Ectodermal cell (in vitro differentiated cells): ENCODE measurements at regions not wholly inside any gene's neighbourhood (a gene's known extent, or its start where the extent isn't known, plus 50 kb on each side); places are given as distances from the start of the nearest gene placed in this dataset.
"Not testable (repeated sequence)": the region's sequence is repeated elsewhere in the genome, so short reads cannot be mapped to it uniquely, and the experiment has no call there.

Experiments
- H3K27ac ChIP-seq: 2 replicates; pipeline ENCODE4 v1.7.0; 2013; ENCODE audit warnings: mild to moderate bottlenecking, low read depth, low read length; ENCODE audit not compliant: insufficient read depth, poor library complexity, severe bottlenecking
- H3K27me3 ChIP-seq: 2 replicates; pipeline ENCODE4 v1.7.0; 2013; ENCODE audit warnings: mild to moderate bottlenecking, low read length; ENCODE audit not compliant: insufficient read depth, control insufficient read depth, poor library complexity, severe bottlenecking
- H3K36me3 ChIP-seq: one replicate; pipeline ENCODE4 v1.7.0; 2013; ENCODE audit warnings: low read length; ENCODE audit not compliant: control insufficient read depth, insufficient read depth
- H3K4me1 ChIP-seq: one replicate; pipeline ENCODE4 v1.7.0; 2013; ENCODE audit warnings: low read length; ENCODE audit not compliant: control insufficient read depth, insufficient read depth
- H3K4me3 ChIP-seq: 2 replicates; pipeline ENCODE4 v1.7.0; 2013; ENCODE audit warnings: low read depth, low read length, control low read depth; ENCODE audit not compliant: insufficient read depth
- H3K9me3 ChIP-seq: 2 replicates; pipeline ENCODE4 v1.7.0; 2013; ENCODE audit warnings: mild to moderate bottlenecking, low read length, moderate library complexity; ENCODE audit not compliant: control insufficient read depth
- WGBS, 2 experiments: methylation state at CpG; one replicate each; pipeline ENCODE4 v1.1.7; 2013; ENCODE audit warnings: missing lambda C conversion rate in 2 of 2; 5-methylcytosine and 5-hydroxymethylcytosine counted together

GRCh38 chr4:86413426-86413825 lies 53.6 kb upstream of the MAPK10 start:
- not testable (repeated sequence) for H3K4me3 ChIP-seq, H3K9me3 ChIP-seq, H3K4me1 ChIP-seq, H3K27me3 ChIP-seq, H3K36me3 ChIP-seq, H3K27ac ChIP-seq
- WGBS, 2 experiments, result 76 to 77% methylated on average over 5 of the region's 5 CpGs

DNA sequence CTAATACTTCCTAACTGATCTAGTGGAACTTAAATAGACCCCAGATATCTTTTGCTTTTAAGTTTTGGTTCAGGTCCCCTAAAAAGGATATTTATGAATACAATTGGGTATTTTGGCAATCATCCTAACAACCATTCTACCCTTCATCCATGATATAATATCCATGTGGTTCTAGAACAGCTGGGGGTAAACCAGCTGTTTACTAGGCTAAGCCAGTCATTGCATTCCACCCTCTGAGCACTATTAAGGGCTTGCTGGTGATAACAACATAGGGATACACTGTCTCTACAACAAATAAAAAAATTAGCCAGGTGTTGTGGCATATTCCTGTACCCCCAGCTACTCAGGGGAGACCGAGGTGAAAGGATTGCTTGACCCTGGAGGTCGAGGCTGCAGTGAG lies 54.8 kb upstream of the MAPK10 start:
- no peaks in the 10 kb centered on the region for H3K9me3 ChIP-seq
- no peak overlapping the region for H3K4me3 ChIP-seq
- H3K4me1 ChIP-seq, result no peaks in the 10 kb centered on the region
- no peaks in the 10 kb centered on the region for H3K27me3 ChIP-seq
- no peaks in the 10 kb centered on the region for H3K36me3 ChIP-seq
- 88 to 98% methylated on average over 2 of the region's 2 CpGs for WGBS, 2 experiments
- H3K27ac ChIP-seq, result no peak overlapping the region

- no peaks in the 10 kb centered on the region for H3K9me3 ChIP-seq
- H3K4me3 ChIP-seq, result no peak overlapping the region
- 92 to 95% methylated on average over 3 of the region's 3 CpGs for WGBS, 2 experiments
- no peaks in the 10 kb centered on the region for H3K4me1 ChIP-seq
- no peaks in the 10 kb centered on the region for H3K36me3 ChIP-seq
- H3K27me3 ChIP-seq, result no peaks in the 10 kb centered on the region
- H3K27ac ChIP-seq, result no peak overlapping the region
Observed at GRCh38 chr4:86416081-86416480, 56.2 kb upstream of the MAPK10 start.

- Histone ChIP-seq H3K27me3 (no peaks in the 10 kb centered on the region), H3K9me3 (no peaks in the 10 kb centered on the region), H3K27ac (no peak overlapping the region), H3K36me3 (no peaks in the 10 kb centered on the region), H3K4me3 (no peak overlapping the region), H3K4me1 (no peaks in the 10 kb centered on the region)
- 93 to 94% methylated on average over 6 of the region's 6 CpGs for WGBS, 2 experiments
Observed at GRCh38 chr4:86421461-86421860, 61.6 kb upstream of the MAPK10 start.

DNA sequence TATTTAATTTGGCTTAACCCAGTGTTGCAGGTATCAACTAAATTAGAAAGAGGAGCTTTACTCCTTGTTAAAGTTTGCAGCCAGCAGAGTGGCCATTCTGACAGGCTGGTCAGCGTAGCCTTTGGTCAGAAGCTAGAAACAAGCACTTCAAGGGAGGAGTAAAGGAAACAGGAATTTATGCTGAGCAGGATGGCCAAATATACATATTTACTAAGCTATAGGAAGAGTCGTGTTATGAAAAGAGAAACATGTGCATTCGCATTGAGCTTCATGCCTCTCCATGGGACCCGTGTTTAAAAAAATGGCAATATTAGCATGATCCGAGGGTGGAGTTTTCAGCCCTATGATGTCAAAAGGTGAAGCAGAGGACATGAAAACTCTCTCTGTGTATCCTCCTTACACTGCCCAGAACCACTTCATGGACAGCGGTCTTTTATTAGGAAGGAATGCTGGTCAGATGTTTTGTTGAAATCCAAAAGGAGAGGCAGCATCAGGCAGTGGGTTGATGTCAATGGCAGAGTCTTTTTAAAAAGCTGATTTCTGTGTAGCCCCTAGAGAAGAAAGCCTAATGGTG lies 71.8 kb upstream of the MAPK10 start:
- no peaks in the 10 kb centered on the region for H3K27me3 ChIP-seq
- no peaks in the 10 kb centered on the region for H3K4me1 ChIP-seq
- no peak overlapping the region for H3K4me3 ChIP-seq
- no peak overlapping the region for H3K27ac ChIP-seq
- 94 to 97% methylated on average over 6 of the region's 6 CpGs for WGBS, 2 experiments
- no peaks in the 10 kb centered on the region for H3K9me3 ChIP-seq
- H3K36me3 ChIP-seq, result no peaks in the 10 kb centered on the region

DNA sequence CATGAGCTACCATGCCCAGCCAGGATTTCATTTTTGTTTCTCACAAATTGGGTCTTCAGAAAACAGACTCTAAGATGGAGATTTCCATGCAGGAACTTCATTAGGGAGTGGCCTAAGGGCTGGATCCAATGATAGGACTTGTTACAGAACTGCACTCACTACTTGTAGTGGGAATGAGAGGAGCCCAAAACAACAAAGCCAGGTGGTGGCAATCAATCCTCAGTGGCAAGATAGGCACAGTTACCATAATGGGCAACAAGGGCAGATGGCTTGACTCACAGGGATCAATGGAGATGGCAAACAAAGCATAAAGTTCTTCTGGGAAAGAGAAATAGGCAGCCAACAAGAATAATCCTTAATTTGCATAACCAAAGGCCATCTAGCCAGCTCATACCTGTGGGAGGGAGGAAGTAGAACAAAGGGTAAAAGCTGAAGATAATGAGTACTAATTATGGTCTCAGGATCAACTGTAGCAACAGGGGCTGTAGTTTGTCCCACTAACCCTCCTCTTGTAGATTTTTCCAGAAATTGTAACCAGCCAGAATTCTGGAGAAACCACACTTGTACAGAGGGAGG lies 72.8 kb upstream of the MAPK10 start:
- no peaks in the 10 kb centered on the region for H3K27me3 ChIP-seq
- no peak overlapping the region for H3K27ac ChIP-seq
- H3K4me3 ChIP-seq, result no peak overlapping the region
- no peaks in the 10 kb centered on the region for H3K4me1 ChIP-seq
- H3K9me3 ChIP-seq, result no peaks in the 10 kb centered on the region
- H3K36me3 ChIP-seq, result no peaks in the 10 kb centered on the region

DNA sequence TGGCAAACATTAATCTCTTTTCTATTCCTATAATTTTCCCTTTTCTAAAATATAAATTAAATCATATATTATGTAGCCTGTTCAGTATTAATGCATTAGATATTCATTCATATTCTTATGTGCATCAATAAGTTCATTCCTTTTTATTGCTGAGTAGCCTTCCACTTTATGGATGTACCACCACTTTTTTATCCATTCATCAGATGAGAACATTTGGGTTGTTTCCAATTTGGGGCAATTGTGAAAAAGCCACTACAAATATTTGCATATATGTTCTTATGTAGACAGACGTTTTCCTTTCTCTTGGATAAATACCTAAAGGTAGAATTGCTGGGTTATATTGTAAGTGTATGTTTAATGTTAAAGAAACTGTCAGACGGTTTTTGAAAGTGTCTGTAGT lies 79.4 kb upstream of the MAPK10 start:
- Histone ChIP-seq H3K36me3 (no peaks in the 10 kb centered on the region), H3K27me3 (no peaks in the 10 kb centered on the region), H3K4me3 (no peak overlapping the region), H3K9me3 (peaks cover 2% of the 10 kb centered on the region), H3K27ac (no peak overlapping the region), H3K4me1 (peaks cover 21% of the 10 kb centered on the region)
- 93 to 94% methylated on average over 2 of the region's 2 CpGs for WGBS, 2 experiments

GRCh38 chr4:86441175-86441936 lies 81.5 kb upstream of the MAPK10 start:
- H3K4me1 ChIP-seq, result peaks cover 21% of the 10 kb centered on the region
- no peaks in the 10 kb centered on the region for H3K27me3 ChIP-seq
- WGBS, 2 experiments, result 32 to 50% methylated on average over 3 of the region's 3 CpGs
- H3K36me3 ChIP-seq, result no peaks in the 10 kb centered on the region
- no peak overlapping the region for H3K4me3 ChIP-seq
- peaks cover 5% of the 10 kb centered on the region for H3K9me3 ChIP-seq
- H3K27ac ChIP-seq, result peak overlapping the region; percentile 48

DNA sequence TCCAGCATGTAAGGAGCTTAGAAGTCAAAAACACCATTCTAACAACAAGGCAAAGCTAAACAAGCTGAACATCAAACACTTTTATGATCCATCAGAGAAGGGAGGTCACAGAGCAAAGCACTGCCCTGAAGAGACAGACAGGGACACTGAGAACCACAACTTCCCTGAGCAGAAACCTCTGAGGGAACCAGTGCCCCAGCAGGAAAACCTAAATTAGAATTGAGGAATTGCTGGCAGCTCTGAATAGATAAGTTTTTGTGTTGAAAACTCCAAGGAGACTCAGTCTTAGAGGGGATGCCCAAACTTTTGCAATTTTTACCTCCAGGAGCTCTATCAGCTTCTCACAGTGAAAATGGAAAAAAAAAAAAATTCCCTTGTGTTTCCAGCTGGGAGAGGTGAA lies 83.0 kb upstream of the MAPK10 start:
- H3K9me3 ChIP-seq, result peaks cover 5% of the 10 kb centered on the region
- H3K36me3 ChIP-seq, result no peaks in the 10 kb centered on the region
- H3K4me1 ChIP-seq, result peaks cover 21% of the 10 kb centered on the region
- no peak overlapping the region for H3K4me3 ChIP-seq
- H3K27ac ChIP-seq, result peak overlapping the region; percentile 18
- no peaks in the 10 kb centered on the region for H3K27me3 ChIP-seq

- 82 to 84% methylated on average over 8 of the region's 8 CpGs for WGBS, 2 experiments
- Histone ChIP-seq H3K27me3 (no peaks in the 10 kb centered on the region), H3K27ac (peak overlapping the region; percentile 18), H3K4me1 (peaks cover 21% of the 10 kb centered on the region), H3K36me3 (no peaks in the 10 kb centered on the region), H3K9me3 (peaks cover 5% of the 10 kb centered on the region), H3K4me3 (no peak overlapping the region)
Observed at GRCh38 chr4:86443495-86443894, 83.6 kb upstream of the MAPK10 start.
